ENCODE measurements at regions not wholly inside any gene's neighbourhood (a gene's known extent, or its start where the extent isn't known, plus 50 kb on each side); places are given as distances from the start of the nearest gene placed in this dataset.

DNA sequence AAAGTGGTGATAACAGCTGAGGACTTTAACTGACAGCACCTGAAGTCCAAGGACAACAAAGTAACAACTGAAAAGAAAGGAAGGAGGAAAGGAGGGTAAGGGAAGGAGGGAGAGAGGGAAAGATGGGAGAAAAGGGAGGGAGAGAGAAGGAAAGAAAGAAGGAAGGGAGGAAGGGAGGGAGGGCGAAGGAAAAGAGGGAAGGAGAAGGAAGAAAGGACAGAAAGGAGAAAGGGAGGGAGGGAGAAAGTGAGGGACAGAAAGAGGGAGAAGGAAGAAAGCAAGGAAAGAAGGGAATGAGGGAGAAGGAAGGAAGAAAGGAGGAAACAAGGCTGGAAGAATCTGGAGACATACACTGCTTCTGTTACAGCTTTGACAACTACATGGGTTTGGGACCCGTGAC is 494.4 kb downstream of the FUT8 start:
- CTCF ChIA-PET: no interaction called here
- POLR2A ChIA-PET: no interaction called here
- TF ChIP-seq CTCF (IDR thresholded peaks at IDR 0.05; ENCODE audit: control extremely low read depth, extremely low read depth, low read depth, missing control alignments): no peak
- no peak for DNase-seq (ENCODE audit: extremely low spot score)

DNA sequence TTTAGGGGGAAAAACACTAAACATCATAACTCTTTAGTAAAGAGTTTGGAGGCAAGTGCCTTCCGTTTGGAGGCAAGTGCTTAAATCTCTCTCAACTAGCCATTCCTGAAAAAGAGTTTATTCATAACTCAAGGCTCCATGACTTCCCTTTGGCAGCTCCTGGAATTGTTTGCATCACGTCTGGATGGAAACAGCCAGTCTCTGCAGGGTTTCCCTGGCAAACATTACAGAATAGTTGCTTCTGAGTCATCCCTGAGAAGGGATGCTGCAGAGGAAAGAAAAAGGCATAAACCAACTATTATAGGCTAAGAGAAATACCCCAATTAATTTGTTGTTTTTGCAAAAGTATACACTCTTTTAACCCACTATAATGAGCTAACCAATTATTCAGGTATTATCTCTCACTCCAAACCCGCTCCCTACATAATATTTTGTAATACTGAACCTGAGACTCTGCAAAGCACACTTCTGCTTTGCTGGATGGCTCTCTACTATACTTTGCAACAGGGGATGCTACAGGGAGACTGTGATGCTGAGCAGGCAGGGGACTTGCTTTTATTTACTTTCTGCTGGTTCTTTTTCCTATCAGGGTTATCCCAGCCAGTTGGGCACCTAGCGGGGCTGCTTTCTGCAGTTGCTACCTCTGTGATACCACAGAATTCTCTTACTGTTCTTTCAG is 497.7 kb downstream of the FUT8 start:
- ChIA-PET POLR2A (no interaction called here), CTCF (no interaction called here)
- TF ChIP-seq CTCF (IDR thresholded peaks at IDR 0.05; ENCODE audit: control extremely low read depth, extremely low read depth, low read depth, missing control alignments): no peak
- no peak for DNase-seq (ENCODE audit: extremely low spot score)

DNA sequence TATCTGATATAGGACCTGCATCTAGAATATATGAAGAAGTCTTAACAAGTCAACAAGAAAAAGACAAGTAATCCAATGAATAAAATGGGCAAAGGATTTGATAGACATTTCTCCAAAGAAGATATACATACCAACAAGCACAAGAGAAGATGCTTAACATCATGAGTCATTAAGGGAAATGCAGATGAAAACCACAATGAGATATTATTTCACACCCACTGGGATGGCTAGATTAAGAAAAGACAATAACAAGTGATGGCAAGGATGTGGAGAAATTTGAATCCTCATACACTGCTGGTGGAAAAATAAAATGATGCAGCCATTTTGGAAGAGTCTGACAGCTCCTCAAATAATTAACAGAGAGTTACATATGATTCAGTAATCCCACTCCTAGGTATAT is 502.6 kb downstream of the FUT8 start:
- POLR2A ChIA-PET: no interaction called here
- CTCF ChIA-PET: no interaction called here
- DNase-seq (ENCODE audit: extremely low spot score): no peak
- TF ChIP-seq CTCF (IDR thresholded peaks at IDR 0.05; ENCODE audit: control extremely low read depth, extremely low read depth, low read depth, missing control alignments): no peak

DNA sequence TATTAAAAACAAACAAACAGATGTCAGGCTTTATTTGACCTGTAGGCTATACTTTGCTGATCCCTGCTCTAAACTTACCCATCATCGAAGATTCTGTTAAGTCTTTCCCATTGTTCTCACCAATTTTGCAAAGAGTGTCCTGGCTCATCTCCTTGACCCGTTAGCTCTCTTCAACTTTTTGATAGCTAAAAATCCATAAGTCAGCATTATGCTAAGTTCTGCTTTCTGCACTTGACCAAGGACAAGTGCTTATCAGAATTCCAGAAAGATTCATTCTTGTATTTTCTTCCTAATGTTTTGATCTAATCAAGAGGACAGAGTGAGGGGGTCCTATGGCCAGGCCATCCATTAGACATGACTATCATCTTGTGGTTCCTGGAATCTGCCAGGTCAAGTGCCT is 503.5 kb downstream of the FUT8 start:
- TF ChIP-seq CTCF (IDR thresholded peaks at IDR 0.05; ENCODE audit: control extremely low read depth, extremely low read depth, low read depth, missing control alignments): no peak
- CTCF ChIA-PET: no interaction called here
- DNase-seq (ENCODE audit: extremely low spot score): no peak
- POLR2A ChIA-PET: no interaction called here

- ChIA-PET POLR2A (no interaction called here), CTCF (no interaction called here)
- no peak for TF ChIP-seq CTCF (IDR thresholded peaks at IDR 0.05; ENCODE audit: control extremely low read depth, extremely low read depth, low read depth, missing control alignments)
- DNase-seq (ENCODE audit: extremely low spot score): no peak
Observed at GRCh38 chr14:65920996-65921395, 508.5 kb downstream of the FUT8 start.

GRCh38 chr14:65922142-65922541 is 509.6 kb downstream of the FUT8 start:
- CTCF ChIA-PET: interaction anchor here (1.3 kb wide), 1 partner anchor 98 kb away, joined by 4 read pairs; no protein-coding TSS in a partner anchor

More at GRCh38 chr14:65922142-65922541, 509.6 kb downstream of the FUT8 start:
- POLR2A ChIA-PET: no interaction called here
- TF ChIP-seq CTCF (IDR thresholded peaks at IDR 0.05; ENCODE audit: control extremely low read depth, extremely low read depth, low read depth, missing control alignments): no peak
- DNase-seq (ENCODE audit: extremely low spot score): no peak
